RWPE2 (cell line): ENCODE measurements at regions not wholly inside any gene's neighbourhood (a gene's known extent, or its start where the extent isn't known, plus 50 kb on each side); places are given as distances from the start of the nearest gene placed in this dataset.
A peak's percentile ranks its signal among the peaks of the same experiment; 100 is the strongest.

ENCODE experiments used
- ATAC-seq: fragments of 200-7000 bp; cut with Tn5 transposase; 3 replicates; pipeline ENCODE4 v1.9.1; 2021; ENCODE audit warnings: low read depth
- DNase-seq: peaks from one replicate; pipeline ENCODE4 v3.0.0-alpha.2; 2020; ENCODE audit warnings: low spot score
- H3K27ac ChIP-seq: fragments of 450-650 bp; 2 replicates; pipeline ENCODE4 v1.5.1; 2017; ENCODE audit warnings: mild to moderate bottlenecking; ENCODE audit not compliant: poor library complexity, severe bottlenecking
- H3K27me3 ChIP-seq: fragments of 250-450 bp; sonication (Bioruptor Pico); 2 replicates; pipeline ENCODE4 v1.5.1; 2021; ENCODE audit warnings: mild to moderate bottlenecking, moderate library complexity; ENCODE audit not compliant: insufficient read depth, poor library complexity, severe bottlenecking
- H3K36me3 ChIP-seq: fragments of 250-450 bp; sonication (Bioruptor Pico); 2 replicates; pipeline ENCODE4 v1.5.1; 2020; ENCODE audit warnings: low read depth, mild to moderate bottlenecking, moderate library complexity
- H3K4me1 ChIP-seq: fragments of 250-450 bp; sonication (Bioruptor Pico); 2 replicates; pipeline ENCODE4 v1.5.1; 2021; ENCODE audit warnings: mild to moderate bottlenecking, moderate library complexity; ENCODE audit not compliant: insufficient read depth, poor library complexity, severe bottlenecking
- H3K4me3 ChIP-seq: fragments of 250-450 bp; sonication (Bioruptor Pico); 2 replicates; pipeline ENCODE4 v1.5.1; 2021; ENCODE audit warnings: mild to moderate bottlenecking, moderate library complexity; ENCODE audit not compliant: severe bottlenecking
- H3K9me3 ChIP-seq: fragments of 250-450 bp; sonication (Bioruptor Pico); 2 replicates; pipeline ENCODE4 v1.5.1; 2021; ENCODE audit warnings: mild to moderate bottlenecking, moderate library complexity; ENCODE audit not compliant: severe bottlenecking
- CTCF ChIP-seq: fragments of 450-650 bp; IDR thresholded peaks from one replicate; pipeline ENCODE4 v1.5.1; 2017; ENCODE audit warnings: mild to moderate bottlenecking, moderate library complexity; ENCODE audit not compliant: poor library complexity, severe bottlenecking

- peak overlapping the region; percentile 67 for H3K27ac ChIP-seq
- H3K4me3 ChIP-seq: no peak overlapping the region
- no peak for ATAC-seq
- no peaks in the 10 kb centered on the region for H3K9me3 ChIP-seq
- no peak for DNase-seq
- no peak for TF ChIP-seq CTCF
- peaks cover 17% of the 10 kb centered on the region for H3K4me1 ChIP-seq
- H3K27me3 ChIP-seq: no peaks in the 10 kb centered on the region
- H3K36me3 ChIP-seq: no peaks in the 10 kb centered on the region
These were observed 117.2 kb upstream of the CCND2 start for GRCh38 chr12:4156317-4156716.

DNA sequence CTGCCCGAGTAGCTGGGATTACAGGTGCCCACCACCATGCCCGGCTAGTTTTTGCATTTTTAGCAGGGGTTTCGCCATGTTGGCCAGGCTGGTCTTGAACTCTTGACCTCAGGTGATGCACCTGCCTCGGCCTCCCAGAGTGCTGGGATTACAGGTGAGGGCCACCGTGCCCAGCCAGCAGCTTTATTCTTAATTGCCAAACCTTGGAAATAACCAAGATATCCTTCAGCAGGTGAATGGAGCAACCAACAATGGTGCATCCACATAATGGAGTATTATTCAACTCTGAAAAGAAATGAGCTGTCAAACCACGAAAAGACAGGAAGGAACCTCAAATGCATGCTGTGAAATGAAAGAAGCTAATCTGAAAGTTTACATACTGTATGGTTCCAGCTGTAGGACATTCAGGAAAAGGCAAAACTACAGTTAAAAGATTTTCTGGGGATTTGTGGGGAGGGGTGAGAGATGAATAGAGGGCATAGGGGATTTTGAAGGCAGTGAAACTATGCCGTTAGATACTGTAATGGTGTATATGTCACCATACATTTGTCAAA is 118.8 kb upstream of the CCND2 start:
- TF ChIP-seq CTCF: no peak

DNA sequence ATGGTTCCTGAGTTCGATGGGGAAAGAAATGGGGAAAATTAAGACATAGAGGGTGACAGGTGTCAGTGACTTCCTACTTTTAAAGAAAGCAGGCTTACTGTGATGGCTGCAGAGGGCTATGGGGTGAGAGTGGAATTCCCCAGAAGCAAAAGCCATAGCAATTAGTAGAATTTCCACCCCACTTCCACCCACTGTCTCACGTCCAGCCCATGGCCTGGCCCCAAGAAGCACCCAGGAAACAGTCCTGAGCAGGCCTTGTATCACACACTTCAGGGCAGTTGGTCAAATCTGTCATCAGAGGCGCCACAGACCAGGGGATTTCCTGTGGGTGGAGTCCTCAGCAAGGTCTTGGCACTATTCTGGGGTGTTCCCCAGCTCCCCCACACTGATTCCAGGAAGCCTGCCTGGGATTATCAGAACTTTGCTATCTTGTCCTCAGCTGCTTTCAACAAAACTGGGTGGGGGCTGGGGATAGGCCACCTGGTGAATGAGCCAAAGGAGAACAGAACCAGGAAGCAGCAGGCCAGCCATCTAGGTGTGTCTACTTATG is 120.1 kb upstream of the CCND2 start:
- no peaks in the 10 kb centered on the region for H3K27me3 ChIP-seq
- TF ChIP-seq CTCF: no peak
- DNase-seq (no peak), ATAC-seq (no peak)
- peaks cover 2% of the 10 kb centered on the region for H3K9me3 ChIP-seq
- no peak overlapping the region for H3K4me3 ChIP-seq
- peaks cover 17% of the 10 kb centered on the region for H3K4me1 ChIP-seq
- H3K27ac ChIP-seq: no peak overlapping the region
- H3K36me3 ChIP-seq: no peaks in the 10 kb centered on the region

More for the DNA sequence above, 118.8 kb upstream of the CCND2 start:
- Histone ChIP-seq H3K4me1 (peaks cover 17% of the 10 kb centered on the region), H3K27ac (no peak overlapping the region), H3K9me3 (peaks cover 2% of the 10 kb centered on the region), H3K4me3 (no peak overlapping the region), H3K36me3 (no peaks in the 10 kb centered on the region), H3K27me3 (no peaks in the 10 kb centered on the region)
- no peak for DNase-seq
- no peak for ATAC-seq

GRCh38 chr12:4152145-4152795 is 121.3 kb upstream of the CCND2 start:
- H3K27ac ChIP-seq: no peak overlapping the region

More at GRCh38 chr12:4152145-4152795, 121.3 kb upstream of the CCND2 start:
- DNase-seq (no peak), ATAC-seq (no peak)
- peaks cover 2% of the 10 kb centered on the region for H3K9me3 ChIP-seq
- no peak for TF ChIP-seq CTCF
- H3K4me3 ChIP-seq: no peak overlapping the region
- no peaks in the 10 kb centered on the region for H3K27me3 ChIP-seq
- peaks cover 13% of the 10 kb centered on the region for H3K4me1 ChIP-seq
- no peaks in the 10 kb centered on the region for H3K36me3 ChIP-seq
